GM21825 (cell line): ENCODE measurements at regions not wholly inside any gene's neighbourhood (a gene's known extent, or its start where the extent isn't known, plus 50 kb on each side); places are given as distances from the start of the nearest gene placed in this dataset.
A peak's percentile ranks its signal among the peaks of the same experiment; 100 is the strongest.
"Not testable (repeated sequence)": the region's sequence is repeated elsewhere in the genome, so short reads cannot be mapped to it uniquely, and the experiment has no call there.

Experiments
- ATAC-seq: cut with Tn5 transposase; IDR thresholded peaks from one replicate; pipeline ENCODE4 v1.9.1; 2021; ENCODE audit warnings: mild to moderate bottlenecking, moderate library complexity; ENCODE audit not compliant: unreplicated experiment

- ATAC-seq = no peak
Measured at GRCh38 chr13:42396901-42397655, 125.1 kb downstream of the AKAP11 start.

GRCh38 chr13:42398533-42398932 is 126.6 kb downstream of the AKAP11 start:
- ATAC-seq = no peak

- no peak for ATAC-seq
Measured at GRCh38 chr13:42400188-42400833, 128.4 kb downstream of the AKAP11 start.

- no peak for ATAC-seq
Measured at GRCh38 chr13:42401376-42401775, 129.4 kb downstream of the AKAP11 start.

- peak; percentile 72 for ATAC-seq
Measured at GRCh38 chr13:42405665-42406390, 133.9 kb downstream of the AKAP11 start.

- no peak for ATAC-seq
Measured at GRCh38 chr13:42409075-42409474, 137.1 kb downstream of the AKAP11 start.

- ATAC-seq = no peak
Measured at GRCh38 chr13:42409551-42409950, 137.6 kb downstream of the AKAP11 start.

GRCh38 chr13:42412812-42413483 is 141.0 kb downstream of the AKAP11 start:
- peak; percentile 45 for ATAC-seq

- no peak for ATAC-seq
Measured at GRCh38 chr13:42413484-42413815, 141.5 kb downstream of the AKAP11 start.

- no peak for ATAC-seq
Measured at GRCh38 chr13:42417626-42418025, 145.7 kb downstream of the AKAP11 start.

- no peak for ATAC-seq
Measured at GRCh38 chr13:42418184-42418583, 146.2 kb downstream of the AKAP11 start.

- ATAC-seq = peak; percentile 75
Measured at GRCh38 chr13:42420304-42420703, 148.4 kb downstream of the AKAP11 start.

GRCh38 chr13:42422681-42423080 is 150.7 kb downstream of the AKAP11 start:
- ATAC-seq = no peak

GRCh38 chr13:42424182-42424581 is 149.8 kb upstream of the TNFSF11 start:
- no peak for ATAC-seq

- no peak for ATAC-seq
Measured at GRCh38 chr13:42445354-42445753, 128.6 kb upstream of the TNFSF11 start.

- ATAC-seq = not testable (repeated sequence)
Measured at GRCh38 chr13:42446597-42446996, 127.4 kb upstream of the TNFSF11 start.

GRCh38 chr13:42453091-42453645 is 120.8 kb upstream of the TNFSF11 start:
- ATAC-seq = no peak

- no peak for ATAC-seq
Measured at GRCh38 chr13:42454749-42455148, 119.2 kb upstream of the TNFSF11 start.

- no peak for ATAC-seq
Measured at GRCh38 chr13:42458193-42458592, 115.8 kb upstream of the TNFSF11 start.

GRCh38 chr13:42466123-42466522 is 107.8 kb upstream of the TNFSF11 start:
- no peak for ATAC-seq

GRCh38 chr13:42466609-42467008 is 107.3 kb upstream of the TNFSF11 start:
- no peak for ATAC-seq
